ENCODE measurements at regions not wholly inside any gene's neighbourhood (a gene's known extent, or its start where the extent isn't known, plus 50 kb on each side); places are given as distances from the start of the nearest gene placed in this dataset.

DNA sequence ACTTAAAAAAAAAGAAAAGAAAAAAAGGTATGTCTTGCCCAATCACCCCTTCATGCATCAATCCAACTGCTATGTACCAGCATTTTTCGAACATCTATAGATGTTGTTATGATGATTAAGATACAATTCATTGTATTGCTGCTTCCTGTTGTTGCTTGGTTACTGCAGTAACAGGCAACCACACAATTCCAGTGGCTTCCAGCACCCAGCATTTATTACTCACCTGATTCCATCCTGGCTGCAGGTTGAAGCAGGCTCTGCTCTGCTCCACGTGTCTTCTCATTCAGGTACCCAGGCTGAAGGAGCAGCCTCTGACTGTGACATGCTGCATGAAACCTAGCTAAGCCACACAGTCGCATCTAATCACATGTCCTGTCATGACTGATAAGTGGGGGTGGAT lies 196.9 kb downstream of the INO80D start:
- H3K36me3 Mint-ChIP-seq (ENCODE audit: low read depth): no peaks in the 10 kb centered on the region
- no peak overlapping the region for H3K4me3 Mint-ChIP-seq
- no peak overlapping the region for H3K27ac Mint-ChIP-seq
- intact Hi-C loops (cut with micrococcal nuclease): loop anchor here (10.0 kb wide), 1 partner anchor 214 kb away; no protein-coding TSS in a partner anchor
- no peaks in the 10 kb centered on the region for H3K9me3 Mint-ChIP-seq
- no peaks in the 10 kb centered on the region for H3K4me1 Mint-ChIP-seq (ENCODE audit: low read depth)
- peaks cover 2% of the 10 kb centered on the region for H3K27me3 Mint-ChIP-seq

DNA sequence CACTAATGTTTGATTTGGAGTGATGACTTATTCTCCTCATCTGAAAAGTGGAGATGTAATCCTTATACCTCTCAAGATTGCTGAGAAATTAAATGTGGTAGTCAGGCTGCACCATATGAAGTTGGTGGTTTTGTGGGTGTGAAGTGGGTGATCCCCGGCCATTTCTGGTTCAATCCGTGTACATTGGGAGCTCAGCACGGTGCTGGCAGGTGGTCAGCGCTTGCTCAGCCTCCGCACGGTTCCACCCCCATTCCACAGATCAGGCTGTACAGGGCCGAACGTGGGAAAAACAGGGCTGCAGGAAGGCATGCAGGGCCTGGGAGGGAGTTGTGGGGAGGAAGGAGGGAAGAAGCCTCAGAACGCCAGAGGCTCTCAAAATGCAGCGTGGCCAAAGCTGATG lies 198.3 kb downstream of the INO80D start:
- Mint-ChIP-seq H3K36me3 (ENCODE audit: low read depth) (no peaks in the 10 kb centered on the region), H3K9me3 (no peaks in the 10 kb centered on the region), H3K27me3 (peaks cover 2% of the 10 kb centered on the region), H3K4me3 (no peak overlapping the region), H3K27ac (no peak overlapping the region), H3K4me1 (ENCODE audit: low read depth) (no peaks in the 10 kb centered on the region)
- intact Hi-C loops (cut with micrococcal nuclease): loop anchor here (10.0 kb wide), 1 partner anchor 213 kb away; no protein-coding TSS in a partner anchor

DNA sequence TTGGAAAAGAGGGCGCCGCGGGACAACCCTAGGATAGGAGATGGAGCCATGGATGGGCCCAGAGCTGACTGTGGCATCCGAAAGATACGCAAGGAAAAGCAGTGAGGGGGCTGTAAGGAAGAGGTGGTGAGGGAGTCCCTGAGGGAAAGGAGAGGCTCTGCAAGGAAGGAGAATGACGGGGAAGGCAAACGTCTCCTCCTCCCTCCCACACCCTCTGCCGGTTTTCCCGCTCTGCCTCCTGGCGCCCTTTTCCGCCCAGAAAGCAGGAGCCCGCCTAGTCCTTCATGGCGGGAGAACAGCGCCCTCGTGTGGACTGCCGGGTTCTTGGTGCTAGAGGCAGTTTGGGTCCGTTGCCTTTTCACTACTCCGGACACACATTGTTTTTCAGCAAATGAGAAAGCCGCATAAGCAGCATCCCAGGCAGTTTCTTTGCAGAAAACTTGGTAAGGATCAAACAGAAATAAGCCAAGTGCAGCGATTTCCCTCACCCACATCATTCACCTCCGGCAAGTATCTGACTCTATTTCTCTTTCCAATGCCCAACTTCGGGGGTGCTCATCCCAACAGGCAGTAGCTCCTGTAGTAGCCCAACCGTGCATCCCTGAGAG lies 200.4 kb downstream of the INO80D start:
- Mint-ChIP-seq H3K4me3 (no peak overlapping the region), H3K9me3 (no peaks in the 10 kb centered on the region), H3K36me3 (ENCODE audit: low read depth) (no peaks in the 10 kb centered on the region), H3K27me3 (peaks cover 8% of the 10 kb centered on the region), H3K27ac (no peak overlapping the region), H3K4me1 (ENCODE audit: low read depth) (no peaks in the 10 kb centered on the region)
- intact Hi-C loops (cut with micrococcal nuclease): loop anchor here (2.0 to 10.0 kb wide), 3 partner anchors 109 to 1561 kb away; no protein-coding TSS in a partner anchor

DNA sequence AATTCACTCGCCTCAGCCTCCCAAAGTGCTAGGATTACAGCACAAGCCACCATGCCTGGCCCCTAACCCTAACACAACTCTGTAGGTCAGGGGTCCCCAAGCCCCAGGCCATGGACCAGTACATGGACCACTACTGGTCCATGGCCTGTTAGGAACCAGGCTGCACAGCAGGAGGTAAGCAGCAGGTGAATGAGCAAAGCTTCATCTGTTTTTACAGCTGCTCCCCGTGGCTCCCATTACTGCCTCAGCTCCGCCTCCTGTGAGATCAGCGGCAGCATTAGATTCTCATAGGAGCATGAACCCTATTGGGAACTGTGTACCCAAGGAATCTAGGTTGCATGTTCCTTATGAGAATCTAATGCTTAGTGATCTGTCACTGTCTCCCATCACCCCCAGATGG lies 201.7 kb downstream of the NRP2 start:
- Mint-ChIP-seq H3K4me3 (no peak overlapping the region), H3K4me1 (ENCODE audit: low read depth) (no peaks in the 10 kb centered on the region), H3K27me3 (peaks cover 13% of the 10 kb centered on the region), H3K27ac (no peak overlapping the region), H3K9me3 (no peaks in the 10 kb centered on the region), H3K36me3 (ENCODE audit: low read depth) (no peaks in the 10 kb centered on the region)
- intact Hi-C loops (cut with micrococcal nuclease): loop anchor here (2.0 to 10.0 kb wide), 3 partner anchors 107 to 1559 kb away; no protein-coding TSS in a partner anchor

DNA sequence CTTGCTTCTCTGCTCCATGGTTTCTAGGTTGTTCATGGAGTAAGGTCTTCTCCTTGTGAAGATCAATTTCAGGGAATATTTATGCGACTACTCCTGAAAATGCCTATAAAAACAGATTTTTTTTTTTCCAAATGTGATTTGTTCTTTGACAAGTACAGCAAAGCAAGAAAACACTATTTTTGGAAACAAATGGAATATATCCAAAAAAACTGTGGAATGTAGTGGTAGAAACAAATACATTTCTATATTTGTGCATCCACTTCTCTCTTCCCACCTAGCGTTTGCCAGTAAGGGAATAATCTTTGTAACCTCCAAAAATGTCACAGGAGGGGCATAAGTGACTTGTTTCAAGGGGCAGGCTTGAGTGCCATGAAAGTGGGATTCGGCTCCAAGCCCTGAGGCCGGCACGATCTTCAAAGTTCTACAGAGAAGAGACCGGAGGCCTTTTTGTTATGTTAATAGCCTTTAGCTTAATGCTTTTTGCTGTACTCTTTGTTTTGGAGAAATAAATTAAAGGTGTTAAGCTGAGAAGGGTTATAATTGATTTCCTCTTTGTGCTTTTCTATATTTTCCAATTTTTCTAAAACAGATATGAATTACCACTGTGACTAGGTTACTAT lies 200.6 kb downstream of the NRP2 start:
- Mint-ChIP-seq H3K36me3 (ENCODE audit: low read depth) (no peaks in the 10 kb centered on the region), H3K4me1 (ENCODE audit: low read depth) (no peaks in the 10 kb centered on the region), H3K27ac (no peak overlapping the region), H3K4me3 (no peak overlapping the region), H3K9me3 (no peaks in the 10 kb centered on the region), H3K27me3 (peaks cover 13% of the 10 kb centered on the region)
- intact Hi-C loops (cut with micrococcal nuclease): loop anchor here (10.0 kb wide), 1 partner anchor 208 kb away; no protein-coding TSS in a partner anchor

DNA sequence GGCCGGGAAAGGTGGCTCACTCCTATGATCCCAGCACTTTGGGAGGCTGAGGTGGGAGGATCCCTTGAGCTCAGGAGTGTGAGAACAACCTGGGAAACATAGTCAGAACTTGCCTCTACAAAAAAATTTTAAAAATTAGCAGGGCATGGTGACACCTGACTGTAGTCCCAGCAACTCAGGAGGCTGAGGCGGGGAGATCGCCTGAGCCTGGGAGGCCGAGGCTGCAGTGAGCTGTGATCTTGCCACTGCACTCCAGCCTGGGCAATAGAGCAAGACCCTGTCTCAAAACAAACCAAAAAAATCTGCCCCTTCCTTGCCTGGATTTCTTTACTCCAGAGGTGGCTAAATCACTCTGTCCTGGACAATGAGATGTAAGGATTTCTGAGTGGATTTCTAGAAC lies 197.7 kb downstream of the NRP2 start:
- Mint-ChIP-seq H3K4me3 (no peak overlapping the region), H3K4me1 (ENCODE audit: low read depth) (no peaks in the 10 kb centered on the region), H3K36me3 (ENCODE audit: low read depth) (no peaks in the 10 kb centered on the region), H3K9me3 (no peaks in the 10 kb centered on the region), H3K27ac (no peak overlapping the region), H3K27me3 (peaks cover 11% of the 10 kb centered on the region)
- intact Hi-C loops (cut with micrococcal nuclease): loop anchor here (10.0 kb wide), 1 partner anchor 205 kb away; no protein-coding TSS in a partner anchor

DNA sequence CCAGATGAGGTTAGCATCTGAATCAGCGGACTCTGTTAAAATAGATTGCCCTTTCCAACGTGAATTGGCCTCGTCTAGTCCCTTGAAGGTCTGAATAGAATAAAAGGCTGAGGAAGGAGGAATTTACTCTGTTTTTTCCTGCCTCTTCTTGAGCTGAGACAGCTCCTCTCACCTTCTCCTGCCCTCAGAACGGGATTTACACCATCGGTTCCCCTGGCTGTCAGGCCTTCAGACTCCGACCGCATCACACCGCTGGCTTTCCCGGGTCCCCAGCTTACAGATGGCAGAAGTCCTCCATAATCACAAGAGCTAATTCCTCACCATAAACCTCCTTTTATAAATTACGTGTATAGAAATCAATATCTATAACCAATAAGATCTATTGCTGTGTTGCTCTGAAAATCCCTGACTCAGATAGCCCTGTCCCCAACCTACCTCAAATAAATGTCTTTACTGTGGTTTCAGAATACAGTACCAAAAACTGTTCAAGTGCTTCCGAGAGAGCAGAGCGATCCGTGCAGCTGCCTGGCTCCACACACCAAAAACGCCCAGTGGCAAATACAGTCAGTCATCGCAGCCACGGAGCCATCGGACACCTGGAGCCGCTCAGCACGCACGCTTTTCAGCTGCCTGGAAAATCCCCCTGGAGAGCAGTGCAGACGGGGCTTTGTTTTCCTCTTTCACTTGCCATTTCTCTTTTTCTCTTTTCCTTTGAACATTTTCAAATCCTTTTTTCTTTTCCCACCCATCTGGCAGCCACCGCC lies 196.9 kb downstream of the NRP2 start:
- intact Hi-C loops (cut with micrococcal nuclease): no loop called here
- H3K4me3 Mint-ChIP-seq: no peak overlapping the region
- peaks cover 5% of the 10 kb centered on the region for H3K9me3 Mint-ChIP-seq
- H3K27me3 Mint-ChIP-seq: peaks cover 11% of the 10 kb centered on the region
- H3K36me3 Mint-ChIP-seq (ENCODE audit: low read depth): no peaks in the 10 kb centered on the region
- no peaks in the 10 kb centered on the region for H3K4me1 Mint-ChIP-seq (ENCODE audit: low read depth)
- no peak overlapping the region for H3K27ac Mint-ChIP-seq

DNA sequence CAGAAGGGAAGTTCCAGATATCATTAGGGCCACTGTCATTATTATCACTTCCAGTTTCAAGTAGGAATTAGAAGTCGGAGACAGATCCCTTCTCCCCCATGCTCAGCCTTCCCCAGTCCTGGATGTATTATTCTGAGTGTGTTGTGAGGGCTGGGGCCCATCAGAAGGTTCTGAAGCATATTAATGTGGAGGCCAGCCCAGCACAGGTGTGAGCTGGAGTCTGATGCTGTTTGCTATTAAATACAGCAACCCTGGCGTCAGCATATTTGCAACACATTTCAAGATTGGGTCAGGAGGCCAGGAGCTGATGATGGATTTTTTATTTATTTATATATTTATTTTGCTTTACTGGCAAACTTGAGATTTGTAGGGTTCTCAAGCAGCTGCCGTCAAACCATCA lies 195.2 kb downstream of the NRP2 start:
- Mint-ChIP-seq H3K27ac (no peak overlapping the region), H3K4me3 (no peak overlapping the region), H3K36me3 (ENCODE audit: low read depth) (no peaks in the 10 kb centered on the region), H3K4me1 (ENCODE audit: low read depth) (no peaks in the 10 kb centered on the region), H3K9me3 (peaks cover 13% of the 10 kb centered on the region), H3K27me3 (peaks cover 15% of the 10 kb centered on the region)
- intact Hi-C loops (cut with micrococcal nuclease): no loop called here

DNA sequence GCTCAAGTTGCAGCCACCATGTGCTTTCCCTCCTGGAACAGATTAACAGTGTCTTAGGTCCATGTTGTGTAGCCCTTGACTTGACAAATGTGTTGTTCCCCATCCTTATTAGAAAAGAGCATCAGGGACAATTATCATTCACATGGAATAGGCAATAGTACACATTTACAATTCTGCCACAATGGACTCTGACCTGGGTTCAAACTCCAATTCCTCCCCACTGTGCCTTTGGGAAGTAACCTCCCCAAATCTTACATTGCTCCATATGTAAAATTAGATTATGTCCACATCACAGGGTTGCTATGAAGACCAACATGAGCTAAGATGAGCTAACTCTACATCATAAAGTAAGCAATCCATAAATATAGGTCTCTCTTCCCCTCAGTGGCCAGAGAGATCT lies 193.8 kb downstream of the NRP2 start:
- Mint-ChIP-seq H3K4me1 (ENCODE audit: low read depth) (no peaks in the 10 kb centered on the region), H3K9me3 (peaks cover 13% of the 10 kb centered on the region), H3K27ac (no peak overlapping the region), H3K27me3 (peaks cover 11% of the 10 kb centered on the region), H3K36me3 (ENCODE audit: low read depth) (no peaks in the 10 kb centered on the region), H3K4me3 (no peak overlapping the region)
- intact Hi-C loops (cut with micrococcal nuclease): no loop called here

DNA sequence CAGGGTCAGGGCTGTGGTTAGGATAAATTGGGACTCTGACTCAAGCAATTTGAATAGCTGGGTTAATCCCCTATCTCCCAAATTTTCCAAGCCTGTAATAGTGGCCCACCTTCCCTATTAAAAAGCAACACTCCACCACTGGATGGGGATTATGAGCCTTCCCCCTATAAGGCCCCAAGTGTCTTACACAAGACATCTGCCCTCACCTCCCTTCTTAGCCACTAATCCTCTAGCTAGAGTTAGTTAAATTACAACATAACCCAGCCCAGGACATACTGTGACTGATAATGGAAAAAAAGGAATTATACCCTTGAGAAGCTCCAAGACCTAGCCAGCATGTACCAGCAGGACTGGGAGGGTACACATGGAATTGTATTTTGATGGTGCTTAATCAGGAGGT lies 190.4 kb downstream of the NRP2 start:
- Mint-ChIP-seq H3K4me1 (ENCODE audit: low read depth) (peaks cover 12% of the 10 kb centered on the region), H3K9me3 (peaks cover 13% of the 10 kb centered on the region), H3K36me3 (ENCODE audit: low read depth) (no peaks in the 10 kb centered on the region), H3K27me3 (peaks cover 6% of the 10 kb centered on the region), H3K4me3 (no peak overlapping the region), H3K27ac (no peak overlapping the region)
- intact Hi-C loops (cut with micrococcal nuclease): no loop called here

DNA sequence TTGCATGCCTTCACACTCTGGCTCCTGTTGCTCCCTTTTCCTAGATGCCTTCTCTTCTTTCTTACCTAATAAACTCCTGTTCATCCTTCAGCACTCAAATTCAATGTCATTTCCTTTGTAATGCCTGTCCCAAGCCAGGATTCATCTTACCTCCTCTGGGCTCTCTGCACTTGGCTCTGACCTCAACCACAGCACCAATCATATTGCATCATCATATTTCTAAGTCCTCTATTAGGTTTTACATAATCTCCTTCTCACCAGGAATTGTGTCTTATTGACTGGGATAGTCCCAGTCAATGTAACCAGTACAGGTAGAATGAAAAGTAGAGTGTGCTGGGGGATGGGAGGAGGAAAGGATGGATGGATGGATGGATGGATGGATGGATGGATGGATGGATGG lies 187.1 kb downstream of the NRP2 start:
- Mint-ChIP-seq H3K9me3 (peaks cover 11% of the 10 kb centered on the region), H3K36me3 (ENCODE audit: low read depth) (no peaks in the 10 kb centered on the region), H3K27ac (no peak overlapping the region), H3K27me3 (peaks cover 6% of the 10 kb centered on the region), H3K4me3 (no peak overlapping the region), H3K4me1 (ENCODE audit: low read depth) (peaks cover 12% of the 10 kb centered on the region)
- intact Hi-C loops (cut with micrococcal nuclease): no loop called here

DNA sequence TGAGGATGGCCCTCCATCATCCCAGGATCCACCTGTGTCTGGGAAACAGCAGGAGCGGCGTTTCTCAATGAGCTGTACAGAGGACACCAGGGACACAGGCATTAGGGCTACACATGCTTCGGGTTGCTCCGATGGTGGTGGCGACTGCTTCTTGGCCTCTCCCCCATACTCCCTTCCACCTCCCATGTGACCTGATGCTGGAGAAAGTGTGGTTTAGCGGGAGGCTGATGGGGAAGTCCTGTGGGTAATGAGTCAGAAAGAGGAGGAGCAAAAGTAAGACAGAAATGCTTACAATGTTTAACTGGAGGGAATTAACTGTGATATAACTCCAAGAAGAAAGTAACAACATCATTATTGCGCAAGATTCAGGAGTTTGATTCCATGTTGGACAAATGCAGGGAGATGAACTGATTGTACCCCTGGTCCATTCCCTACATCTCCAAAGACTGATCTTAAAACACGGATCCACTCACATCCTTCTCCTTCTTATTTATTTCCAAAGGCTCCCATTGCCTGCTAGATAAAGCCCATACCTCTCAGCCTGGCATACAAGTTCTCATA lies 186.6 kb downstream of the NRP2 start:
- Mint-ChIP-seq H3K36me3 (ENCODE audit: low read depth) (no peaks in the 10 kb centered on the region), H3K4me3 (no peak overlapping the region), H3K27me3 (peaks cover 6% of the 10 kb centered on the region), H3K9me3 (peaks cover 7% of the 10 kb centered on the region), H3K27ac (no peak overlapping the region), H3K4me1 (ENCODE audit: low read depth) (peaks cover 12% of the 10 kb centered on the region)
- intact Hi-C loops (cut with micrococcal nuclease): no loop called here

DNA sequence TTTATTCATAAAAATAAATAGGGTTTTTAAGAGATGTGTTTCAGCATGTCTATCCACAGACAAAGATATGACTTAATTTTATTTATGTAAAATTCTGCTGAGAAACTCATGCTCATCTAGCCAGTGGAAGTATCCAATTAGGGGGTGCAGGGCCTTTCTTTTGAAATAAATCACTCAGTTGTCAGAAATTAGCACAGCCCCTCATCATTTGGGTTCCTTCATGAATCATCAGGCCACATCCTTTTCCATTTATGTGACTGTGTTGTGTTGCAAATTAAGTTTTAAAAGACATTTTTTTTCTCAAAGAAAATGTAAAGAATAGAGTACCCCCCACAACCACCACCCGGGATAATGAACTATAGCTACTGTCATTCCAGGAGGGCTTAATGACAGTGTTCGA lies 185.8 kb downstream of the NRP2 start:
- Mint-ChIP-seq H3K9me3 (peaks cover 2% of the 10 kb centered on the region), H3K4me1 (ENCODE audit: low read depth) (peaks cover 12% of the 10 kb centered on the region), H3K4me3 (no peak overlapping the region), H3K27me3 (peaks cover 3% of the 10 kb centered on the region), H3K27ac (no peak overlapping the region), H3K36me3 (ENCODE audit: low read depth) (no peaks in the 10 kb centered on the region)
- intact Hi-C loops (cut with micrococcal nuclease): no loop called here

DNA sequence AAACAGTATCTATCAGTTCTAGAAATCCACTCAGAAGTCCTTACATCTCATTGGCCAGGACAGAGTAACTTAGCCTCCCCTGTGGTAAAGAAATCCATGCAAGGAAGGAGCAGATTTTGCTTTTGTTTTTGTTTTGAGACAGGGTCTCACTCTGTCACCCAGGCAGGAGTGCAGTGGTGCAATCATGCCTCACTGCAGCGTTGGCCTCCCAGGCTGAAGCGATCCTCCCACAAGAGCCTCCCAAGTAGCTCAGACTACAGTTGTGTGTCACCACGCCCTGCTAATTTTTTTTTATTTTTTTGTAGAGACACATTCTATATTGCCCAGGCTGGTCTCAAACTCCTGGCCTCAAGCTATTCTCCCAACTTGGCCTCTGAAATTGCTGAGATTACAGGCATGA lies 185.1 kb downstream of the NRP2 start:
- peaks cover 12% of the 10 kb centered on the region for H3K4me1 Mint-ChIP-seq (ENCODE audit: low read depth)
- H3K27me3 Mint-ChIP-seq: peaks cover 2% of the 10 kb centered on the region
- intact Hi-C loops (cut with micrococcal nuclease): no loop called here
- no peak overlapping the region for H3K4me3 Mint-ChIP-seq
- no peaks in the 10 kb centered on the region for H3K36me3 Mint-ChIP-seq (ENCODE audit: low read depth)
- H3K27ac Mint-ChIP-seq: no peak overlapping the region
- H3K9me3 Mint-ChIP-seq: no peaks in the 10 kb centered on the region

Data from dendritic cell treated with granulocyte-macrophage colony-stimulating factor and Interleukin-4, amounts not matched to agents 40 ng/mL and 50 ng/mL, for 4 days (primary cell).